ENCODE measurements at regions not wholly inside any gene's neighbourhood (a gene's known extent, or its start where the extent isn't known, plus 50 kb on each side); places are given as distances from the start of the nearest gene placed in this dataset.

DNA sequence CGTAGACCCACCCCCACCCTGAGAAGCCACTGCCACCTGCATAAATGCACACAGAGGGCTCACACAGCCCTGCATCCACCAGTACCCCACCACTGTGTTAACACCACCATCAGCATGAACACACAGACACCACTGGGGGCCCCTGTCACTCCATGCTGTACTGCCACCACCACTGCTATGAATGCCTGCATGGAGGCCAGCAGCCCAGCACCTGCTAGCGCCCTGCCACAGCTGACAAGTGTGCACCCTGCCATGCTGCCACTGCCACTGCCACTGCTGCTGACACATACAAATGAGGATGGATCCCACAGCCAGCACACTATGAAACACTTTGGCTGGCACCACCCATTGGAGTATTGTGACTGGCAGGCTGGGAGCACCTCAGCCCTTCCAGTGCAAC, 361.0 kb downstream of the TAFA4 start:
- no peak for TF ChIP-seq POLR2A (IDR thresholded peaks at IDR 0.05; ENCODE audit: low read depth, low read length)
- TF ChIP-seq JUN (IDR thresholded peaks at IDR 0.05; ENCODE audit: borderline replicate concordance, insufficient read depth, insufficient read length, low read depth) = no peak
- TF ChIP-seq, protein P1, sequence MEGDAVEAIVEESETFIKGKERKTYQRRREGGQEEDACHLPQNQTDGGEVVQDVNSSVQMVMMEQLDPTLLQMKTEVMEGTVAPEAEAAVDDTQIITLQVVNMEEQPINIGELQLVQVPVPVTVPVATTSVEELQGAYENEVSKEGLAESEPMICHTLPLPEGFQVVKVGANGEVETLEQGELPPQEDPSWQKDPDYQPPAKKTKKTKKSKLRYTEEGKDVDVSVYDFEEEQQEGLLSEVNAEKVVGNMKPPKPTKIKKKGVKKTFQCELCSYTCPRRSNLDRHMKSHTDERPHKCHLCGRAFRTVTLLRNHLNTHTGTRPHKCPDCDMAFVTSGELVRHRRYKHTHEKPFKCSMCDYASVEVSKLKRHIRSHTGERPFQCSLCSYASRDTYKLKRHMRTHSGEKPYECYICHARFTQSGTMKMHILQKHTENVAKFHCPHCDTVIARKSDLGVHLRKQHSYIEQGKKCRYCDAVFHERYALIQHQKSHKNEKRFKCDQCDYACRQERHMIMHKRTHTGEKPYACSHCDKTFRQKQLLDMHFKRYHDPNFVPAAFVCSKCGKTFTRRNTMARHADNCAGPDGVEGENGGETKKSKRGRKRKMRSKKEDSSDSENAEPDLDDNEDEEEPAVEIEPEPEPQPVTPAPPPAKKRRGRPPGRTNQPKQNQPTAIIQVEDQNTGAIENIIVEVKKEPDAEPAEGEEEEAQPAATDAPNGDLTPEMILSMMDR (IDR thresholded peaks at IDR 0.05; ENCODE audit: extremely low read depth in 1 of 2, insufficient read depth in 1 of 2, low read depth in 1 of 2, low read length in 2 of 2) = no peak
- TF ChIP-seq EZH2 (IDR thresholded peaks at IDR 0.05; ENCODE audit: borderline replicate concordance, low read depth, low read length, severe bottlenecking) = no peak
- TF ChIP-seq MYC (IDR thresholded peaks at IDR 0.05; ENCODE audit: low read depth, low read length) = no peak
- no peak for TF ChIP-seq GATA2 (IDR thresholded peaks at IDR 0.05; ENCODE audit: insufficient read depth, insufficient read length, low read depth, low read length)
- no peak for TF ChIP-seq POLR2AphosphoS5 (IDR thresholded peaks at IDR 0.05; ENCODE audit: insufficient read depth, low read depth, low read length)
- TF ChIP-seq MAX (IDR thresholded peaks at IDR 0.05; ENCODE audit: insufficient read depth, insufficient read length) = no peak
- no peak for TF ChIP-seq FOS (IDR thresholded peaks at IDR 0.05; ENCODE audit: borderline replicate concordance, insufficient read depth, low read length)

All from endothelial cell of umbilical vein (primary cell).